Hematopoietic multipotent progenitor cell (in vitro differentiated cells): ENCODE measurements at regions not wholly inside any gene's neighbourhood (a gene's known extent, or its start where the extent isn't known, plus 50 kb on each side); places are given as distances from the start of the nearest gene placed in this dataset.

Experiments used
- DNase-seq, 3 donors: peaks; one replicate each; pipeline ENCODE4 v3.0.0-alpha.2; 2011 to 2015; ENCODE audit warnings: low read depth in 2 of 3, low spot score in 2 of 3

DNA sequence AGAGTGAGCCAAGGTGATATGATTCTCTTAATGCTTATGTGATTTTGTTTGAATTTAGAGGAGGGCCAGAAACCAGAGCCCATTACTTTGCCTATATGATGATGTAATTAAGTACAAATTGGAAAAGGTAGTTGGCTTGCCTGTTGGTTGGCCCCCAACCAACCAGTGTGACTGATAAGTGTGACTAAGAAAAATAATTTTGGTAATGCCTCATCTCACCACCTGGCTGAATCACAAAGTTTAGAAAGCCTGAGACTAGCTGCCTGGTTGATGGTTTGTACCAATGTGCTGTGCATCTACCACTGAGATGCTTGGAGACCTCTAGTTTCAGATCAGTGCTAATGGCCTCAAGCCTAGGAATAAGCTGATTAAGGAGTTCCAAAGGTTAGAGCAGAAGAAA is 338.7 kb downstream of the CDH2 start:
- DNase-seq = no peak

DNA sequence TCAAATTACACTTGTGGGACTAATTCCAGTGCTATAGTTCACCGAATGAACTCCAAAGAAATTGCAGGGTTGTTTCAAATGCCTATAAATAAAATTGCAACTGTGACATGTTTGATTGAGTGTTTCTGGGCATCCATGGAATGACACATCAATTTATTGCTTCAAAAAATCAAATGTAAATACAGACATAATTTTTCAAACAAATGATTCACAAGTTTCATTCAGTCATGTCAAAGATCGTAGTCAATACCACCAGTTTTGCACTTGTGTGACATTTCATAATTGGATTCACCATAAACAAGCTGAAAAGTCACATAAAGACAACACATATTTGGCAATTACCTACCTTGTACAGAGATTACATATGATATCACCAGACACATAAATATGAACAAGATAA is 350.8 kb downstream of the CDH2 start:
- DNase-seq = no peak

DNA sequence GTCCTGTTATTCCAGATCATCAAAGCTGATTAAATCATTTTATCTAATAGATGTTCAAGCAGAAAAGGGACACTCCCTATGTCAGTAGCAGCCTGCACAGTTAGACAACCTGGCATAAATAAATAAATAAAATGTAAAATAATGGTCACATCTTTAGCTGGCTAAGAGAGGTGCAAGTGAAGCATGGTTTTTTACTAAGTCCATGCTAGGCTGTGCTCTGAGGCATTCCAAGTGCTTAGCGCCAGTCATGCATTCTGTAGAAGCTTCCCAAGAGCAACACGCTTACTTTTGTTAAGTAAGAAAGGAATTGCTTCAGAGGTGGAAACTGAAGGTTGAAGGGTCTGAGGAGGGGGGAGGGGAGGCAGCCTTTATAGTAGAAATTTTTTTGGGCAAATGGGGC is 351.2 kb downstream of the CDH2 start:
- no peak for DNase-seq

DNA sequence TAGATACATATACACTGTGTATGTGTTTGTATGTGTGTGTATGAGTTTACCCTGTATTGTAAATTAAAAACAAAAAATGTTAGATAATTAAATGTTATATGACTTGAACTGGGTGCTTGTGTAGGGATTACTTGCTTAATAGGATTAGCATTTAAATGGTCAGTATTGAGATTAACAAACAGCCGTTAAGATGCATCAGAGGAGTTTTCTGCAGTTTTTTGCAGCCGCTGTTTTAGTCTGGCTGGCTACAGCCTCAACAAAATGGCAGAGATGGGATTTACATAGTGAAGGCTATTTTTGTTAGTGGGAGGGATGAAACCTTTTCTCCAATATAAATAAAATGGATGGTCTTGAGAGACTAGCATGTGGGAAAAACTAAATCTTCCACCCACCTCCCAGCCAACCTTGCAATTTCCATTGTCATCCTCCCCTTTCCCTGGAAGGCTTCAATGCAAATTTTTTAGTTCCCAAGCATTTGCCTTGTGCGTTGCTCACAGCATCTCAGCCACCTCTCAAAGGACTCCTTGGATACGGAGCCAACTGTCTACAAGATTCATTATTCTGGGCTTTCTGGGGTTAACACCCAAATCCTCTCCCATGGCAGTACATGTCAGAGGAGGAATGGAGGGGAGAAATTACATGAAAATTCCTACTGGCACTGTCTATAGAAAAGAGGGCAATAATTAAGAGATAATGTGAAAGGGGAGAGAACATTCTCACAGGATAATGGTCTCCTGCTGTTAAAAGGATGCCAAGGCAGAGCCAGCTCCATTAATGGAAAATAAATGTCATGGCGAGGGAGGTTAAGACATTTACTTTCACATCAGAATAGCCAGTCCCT is 351.9 kb downstream of the CDH2 start:
- no peak for DNase-seq

DNA sequence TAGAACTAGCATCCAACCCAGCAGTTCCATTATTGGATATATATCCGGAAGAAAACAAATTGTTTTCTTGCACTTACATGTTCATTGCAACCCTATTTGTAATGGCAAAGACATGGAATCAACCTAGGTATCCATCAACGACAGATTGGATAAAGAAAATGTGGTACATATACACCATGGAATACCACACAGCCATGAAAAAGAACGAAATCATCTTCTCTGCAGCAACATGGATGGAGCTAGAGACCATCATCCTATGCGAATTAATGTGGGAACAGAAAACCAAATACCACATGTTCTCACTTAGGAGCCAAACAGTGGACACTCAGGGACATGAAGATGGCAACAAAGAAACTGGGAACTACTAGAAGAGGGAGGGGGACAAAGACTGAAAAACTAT is 352.7 kb downstream of the CDH2 start:
- no peak for DNase-seq

DNA sequence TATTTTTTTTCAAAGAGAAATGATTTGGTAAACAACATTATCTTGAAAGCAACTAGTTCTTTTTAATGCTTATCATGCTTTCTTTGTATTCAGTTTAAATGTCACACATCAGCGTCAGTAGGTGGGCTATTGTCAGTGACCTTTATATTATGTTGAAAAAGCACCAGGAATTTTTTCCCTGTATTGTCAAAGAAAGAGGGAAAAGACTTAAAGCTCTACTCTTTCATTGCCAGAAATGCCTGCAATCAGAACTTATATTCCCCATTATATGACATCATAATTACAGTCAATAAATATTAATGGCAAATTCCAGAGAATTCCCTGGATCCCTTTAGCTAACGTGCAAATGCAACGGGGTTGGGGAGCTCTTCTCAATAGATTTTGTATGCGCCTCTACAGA is 353.9 kb downstream of the CDH2 start:
- no peak for DNase-seq

DNA sequence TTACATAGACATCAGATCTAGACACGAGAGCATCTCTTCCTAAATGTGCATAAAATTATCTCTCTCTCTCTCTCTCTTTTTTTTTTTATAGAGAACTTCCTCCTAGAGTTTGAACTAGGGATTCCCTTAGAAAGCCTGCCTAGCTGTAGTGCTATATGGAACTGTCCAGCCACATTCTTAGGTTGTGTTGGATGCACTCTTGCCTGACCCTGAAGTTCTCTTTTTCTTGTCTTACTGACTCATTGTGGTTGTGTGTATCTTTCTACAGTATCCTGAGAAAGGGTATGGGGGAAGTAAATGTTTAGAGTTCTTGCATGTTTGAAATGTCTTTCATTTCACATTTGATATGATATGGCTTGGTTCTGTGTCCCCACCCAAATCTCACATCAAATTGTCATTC is 368.2 kb downstream of the CDH2 start:
- DNase-seq = peak in 1 of 3 donors; percentile 0

DNA sequence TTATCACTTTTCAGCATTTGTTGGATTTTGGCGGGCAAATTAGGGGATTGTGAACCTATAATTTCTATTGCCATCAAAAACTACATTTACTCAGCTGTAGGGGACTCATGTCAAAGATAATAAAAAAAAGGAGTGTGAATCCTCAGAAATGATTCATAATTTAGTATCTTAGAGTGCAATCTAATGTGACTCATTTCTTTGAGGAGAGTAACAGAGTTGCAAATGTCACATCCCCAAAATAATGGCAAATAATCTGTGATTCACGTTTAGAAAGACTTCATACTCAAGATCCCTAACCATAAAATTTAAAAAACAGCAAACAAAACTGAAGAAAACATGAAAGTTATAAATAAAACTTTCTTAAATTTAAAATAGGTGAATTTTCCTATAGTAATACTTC is 373.0 kb downstream of the CDH2 start:
- no peak for DNase-seq

DNA sequence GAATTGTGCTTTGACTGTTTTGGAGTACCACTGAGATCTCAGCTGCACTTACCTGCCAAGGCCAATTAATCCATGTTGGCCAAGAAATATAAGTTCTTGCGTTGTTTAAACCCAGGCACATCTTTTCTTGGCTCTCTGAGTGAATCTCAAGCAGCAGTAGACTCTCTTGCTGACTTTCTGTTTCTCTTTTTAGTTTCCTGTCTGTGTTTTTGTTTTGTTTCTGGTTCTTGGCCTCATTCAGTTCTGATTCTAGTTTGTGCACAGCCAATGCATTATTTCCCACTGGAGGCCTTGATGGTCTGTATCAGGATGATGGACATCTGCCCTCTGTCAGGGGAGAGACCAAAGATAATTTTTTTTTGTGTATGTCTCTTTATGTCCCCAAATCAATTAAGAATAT is 379.4 kb downstream of the CDH2 start:
- no peak for DNase-seq

DNA sequence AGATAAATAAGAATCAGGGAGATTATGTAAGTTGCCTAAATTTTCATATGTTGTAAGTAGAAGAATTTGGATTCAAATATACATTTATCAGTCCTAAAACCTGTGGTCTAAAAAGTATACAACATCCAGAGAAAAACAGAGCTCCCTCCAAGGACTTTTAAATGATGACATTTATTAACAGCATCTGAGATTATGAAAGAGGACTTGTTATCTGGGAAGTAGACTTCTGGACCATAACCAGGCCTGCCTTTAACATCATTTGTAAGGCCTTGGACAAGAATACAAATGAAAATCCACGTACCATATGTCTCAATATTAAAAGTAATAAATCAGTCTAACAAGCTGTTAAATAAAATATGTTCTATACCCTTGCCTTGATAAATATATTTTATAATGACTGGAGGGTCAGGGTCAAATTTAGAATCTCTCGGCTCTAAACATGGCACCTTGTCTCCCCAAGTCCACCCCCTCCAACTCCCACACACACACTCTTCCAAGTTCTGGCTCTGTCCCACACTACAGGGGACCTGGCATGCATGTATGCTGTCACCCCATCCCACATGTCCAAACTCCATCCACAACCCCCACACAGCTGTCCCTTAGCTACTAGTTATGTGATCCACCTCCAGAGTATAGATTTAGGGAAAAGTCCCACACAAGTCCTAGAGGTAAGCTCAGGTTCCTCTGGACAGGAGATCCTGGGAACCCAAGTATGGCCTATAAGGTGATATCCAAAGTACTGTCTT is 382.6 kb downstream of the CDH2 start:
- DNase-seq = no peak

DNA sequence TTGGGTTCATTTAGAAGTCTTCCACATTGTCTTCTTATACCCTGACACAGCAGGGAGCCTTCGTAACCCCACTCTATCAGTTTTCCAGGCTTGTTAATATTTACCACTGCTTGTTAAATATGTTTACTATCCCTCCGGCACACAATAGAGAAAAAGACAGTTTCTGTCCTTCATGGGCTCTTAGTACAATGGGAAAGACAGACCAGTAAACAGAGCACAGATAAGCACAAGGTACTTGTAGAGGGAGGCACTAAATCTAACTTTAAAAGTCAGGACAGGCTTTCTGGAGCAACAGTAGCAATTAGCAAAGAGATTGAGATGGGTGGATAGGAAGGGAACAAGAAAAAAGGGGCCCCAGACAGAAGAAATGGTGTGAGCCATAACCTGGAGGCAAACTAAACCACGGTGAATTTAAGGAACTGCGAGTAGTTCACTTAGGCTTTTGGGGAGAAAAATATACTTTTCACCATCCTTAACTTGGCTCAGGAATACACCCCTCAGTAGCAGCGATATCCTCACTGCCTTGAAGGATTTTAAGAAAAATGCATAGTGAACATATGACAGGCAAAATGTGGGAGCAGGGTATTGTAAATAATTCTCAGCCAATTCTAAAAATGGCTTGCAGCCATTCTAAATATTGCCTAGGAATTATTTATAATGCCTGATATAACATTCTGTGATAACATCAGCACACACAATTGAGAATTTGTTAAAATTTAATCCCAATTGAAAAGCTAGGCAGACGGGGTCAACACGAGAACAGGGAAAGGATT is 383.7 kb downstream of the CDH2 start:
- no peak for DNase-seq

DNA sequence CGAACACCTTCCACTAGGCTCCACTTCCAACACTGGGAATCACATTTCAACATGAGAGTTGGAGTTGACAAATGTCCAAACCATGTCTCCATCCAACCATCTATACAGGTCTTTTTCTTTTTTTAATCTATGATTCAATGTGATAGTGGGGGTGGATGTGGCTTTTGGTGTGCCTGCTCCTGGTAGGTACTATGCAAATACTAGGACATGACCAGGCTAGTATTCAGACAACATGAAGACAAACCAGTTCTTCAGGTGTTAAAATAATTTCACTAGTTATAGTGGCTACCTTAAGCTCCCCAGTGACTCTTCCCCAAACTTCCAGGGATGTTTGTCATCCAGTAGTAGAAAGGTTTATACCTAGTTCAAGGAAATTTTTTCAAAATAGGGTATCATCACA is 387.5 kb downstream of the CDH2 start:
- DNase-seq = no peak

DNA sequence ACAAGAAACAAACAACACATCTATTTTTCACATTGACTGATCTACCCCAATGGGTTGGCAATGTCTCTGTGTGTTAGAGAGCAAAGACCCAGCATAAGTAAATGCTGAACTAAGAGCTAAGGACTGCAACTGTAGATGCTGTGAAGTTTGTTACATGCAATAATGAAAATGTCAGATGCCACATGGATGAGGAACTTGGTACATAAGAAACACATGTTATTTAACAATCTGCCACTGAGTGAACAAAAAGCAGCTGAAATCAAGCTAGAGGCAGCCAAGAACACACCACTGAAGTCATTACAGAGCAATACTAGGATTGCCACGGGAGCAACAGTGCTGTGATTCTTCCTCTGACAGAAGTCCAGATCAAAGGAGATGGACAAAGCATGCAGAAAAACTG is 389.4 kb downstream of the CDH2 start:
- no peak for DNase-seq

DNA sequence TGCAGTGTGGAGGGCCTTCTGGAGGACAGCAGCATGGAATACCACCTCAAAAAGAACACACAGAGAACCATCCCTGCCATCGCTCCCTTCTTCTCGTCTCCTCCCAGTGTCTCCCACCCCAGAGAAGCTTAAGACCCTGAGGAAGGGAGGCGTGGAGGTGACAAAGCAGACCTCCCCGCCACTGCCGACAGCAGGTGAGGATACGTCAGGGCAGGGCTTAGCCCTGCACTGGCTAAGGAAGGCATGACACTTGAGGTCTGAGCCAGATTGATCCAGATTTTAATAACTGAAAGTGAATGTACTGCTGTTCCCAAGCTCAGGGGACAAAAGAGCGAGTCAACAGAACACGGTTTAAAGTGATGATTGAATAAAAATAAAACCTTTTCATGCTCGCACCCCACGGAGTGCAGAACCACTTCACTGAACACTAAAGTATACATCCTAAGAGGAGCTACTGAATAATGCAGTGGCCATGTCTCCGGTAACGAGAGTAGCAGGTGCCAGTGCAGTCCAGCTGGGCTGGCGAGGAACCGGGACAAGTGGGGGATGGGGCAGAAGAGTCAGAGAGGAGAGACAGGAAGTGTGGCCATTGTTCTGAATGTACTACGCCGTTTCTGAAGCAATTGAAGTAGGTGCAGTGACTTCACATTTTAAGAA is 391.0 kb downstream of the CDH2 start:
- DNase-seq = no peak

DNA sequence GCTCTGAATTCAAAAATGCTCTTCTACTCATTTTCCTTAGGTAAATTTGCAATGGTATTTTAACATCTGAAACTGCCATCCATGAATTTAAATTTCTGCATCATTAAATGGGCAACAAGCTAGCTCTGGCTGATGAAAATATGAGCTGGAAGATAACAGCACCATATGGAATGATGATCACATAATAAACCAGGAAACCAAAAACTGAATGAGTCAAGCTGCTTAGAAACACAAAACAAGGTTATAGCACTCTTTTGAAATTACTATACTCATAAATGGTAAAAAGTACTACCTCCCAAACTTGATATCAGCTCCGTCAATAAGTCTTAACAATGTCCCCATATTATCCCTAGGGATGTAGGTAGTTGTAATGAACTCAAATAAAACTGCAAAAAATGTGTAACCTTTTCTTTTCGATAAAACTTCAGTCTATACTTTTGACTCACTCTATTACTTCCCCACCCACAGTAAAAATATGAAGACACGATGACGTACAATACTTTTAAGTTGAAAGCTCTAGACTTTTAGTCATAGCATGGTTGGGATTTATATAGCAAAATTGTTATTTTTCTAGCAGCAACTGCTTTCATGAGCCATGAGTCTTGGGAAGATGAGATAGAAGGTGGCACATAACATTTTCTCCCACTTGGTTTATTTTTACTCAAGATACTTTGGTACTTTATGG is 396.7 kb downstream of the CDH2 start:
- no peak for DNase-seq

DNA sequence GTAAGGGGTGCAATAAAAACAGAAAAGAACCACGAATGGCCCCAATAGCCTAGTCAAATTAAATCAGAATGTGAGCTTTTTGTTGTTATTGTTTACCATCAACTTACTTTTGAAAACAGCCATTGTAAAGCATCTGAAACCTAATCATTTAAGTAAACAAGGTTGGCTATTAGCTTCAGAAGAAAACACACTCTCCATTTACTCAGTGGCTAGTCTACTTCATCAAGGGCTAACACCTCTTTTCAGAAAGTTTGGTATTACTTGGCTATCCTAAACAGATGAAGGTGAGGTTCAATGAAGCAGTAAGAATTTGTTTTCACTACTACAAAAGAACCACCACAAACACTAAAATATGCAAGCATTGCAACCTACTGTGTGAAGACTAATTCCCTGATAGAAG is 398.0 kb downstream of the CDH2 start:
- DNase-seq = no peak

DNA sequence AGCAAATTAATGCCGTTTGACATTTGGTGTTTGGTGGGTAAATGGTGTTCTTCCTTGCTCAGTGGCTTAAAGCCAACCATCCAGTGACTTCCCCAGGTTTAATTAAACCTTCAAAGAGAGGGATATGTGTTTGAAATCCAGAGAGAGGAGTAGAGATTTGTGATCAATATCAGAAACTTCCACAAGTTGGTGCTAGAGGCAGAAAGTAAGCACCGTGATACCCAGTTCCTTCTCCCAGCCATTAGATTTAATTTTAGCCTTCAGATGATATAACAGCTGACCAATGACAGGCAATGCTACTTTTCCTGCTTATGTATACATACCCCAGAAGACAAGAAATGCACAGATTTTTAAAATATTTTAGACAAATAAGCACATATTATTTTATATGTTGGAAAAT is 398.5 kb downstream of the CDH2 start:
- DNase-seq = no peak

DNA sequence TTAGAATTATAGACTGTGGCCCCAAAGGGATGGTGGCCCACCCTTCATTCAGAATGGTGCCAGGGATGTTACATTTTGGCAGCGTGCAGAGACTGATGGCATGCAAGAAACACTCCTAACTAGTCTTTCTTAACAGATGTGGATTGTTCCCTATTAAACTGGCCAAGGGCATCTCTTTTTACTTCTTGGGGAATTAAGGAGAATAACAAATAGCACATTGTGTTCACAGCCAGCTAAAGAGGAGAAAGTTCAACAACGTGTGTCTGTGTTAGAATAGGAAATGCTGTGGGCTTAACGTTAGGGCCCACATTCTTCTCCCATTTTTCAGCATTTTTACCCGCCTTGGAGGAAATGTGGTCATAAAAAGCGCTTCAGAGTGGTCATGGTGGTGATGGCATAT is 404.8 kb downstream of the CDH2 start:
- no peak for DNase-seq

DNA sequence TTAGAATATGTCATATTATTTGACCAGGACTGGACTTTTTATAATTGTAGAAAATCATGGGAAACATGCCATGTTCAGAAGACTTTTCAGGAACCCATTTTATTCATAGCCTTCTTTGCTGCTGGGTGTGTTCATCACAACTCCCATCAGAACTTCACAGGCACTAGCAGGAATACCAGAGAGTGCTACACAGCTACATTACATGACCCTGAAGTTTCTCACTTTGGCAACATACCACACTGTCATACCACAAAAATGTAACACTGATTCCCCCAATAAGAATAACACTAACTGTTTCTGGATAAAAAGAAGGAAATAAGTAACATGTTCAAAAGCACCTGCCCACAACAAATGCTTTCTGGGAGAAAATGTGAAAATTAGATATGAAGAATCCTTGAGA is 405.4 kb downstream of the CDH2 start:
- DNase-seq = no peak

DNA sequence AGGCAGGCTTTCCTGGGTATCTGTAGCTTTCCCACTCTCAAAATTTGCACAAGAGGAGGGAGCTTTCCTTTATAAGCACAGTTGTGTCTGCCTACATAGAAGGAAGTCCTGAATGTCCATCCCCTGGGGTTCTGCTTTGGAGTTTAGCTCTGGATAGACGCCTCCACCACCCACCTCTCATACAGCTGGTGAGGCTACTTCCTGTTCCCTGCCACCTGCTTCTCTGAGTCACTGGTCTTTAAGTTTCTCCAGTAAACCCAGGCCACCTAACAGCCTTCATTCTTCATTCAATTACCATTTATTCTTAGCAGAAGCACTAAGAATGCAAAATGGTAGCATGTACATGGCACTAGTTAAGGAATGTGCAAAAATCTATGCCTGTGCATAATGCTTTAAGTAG is 407.8 kb downstream of the CDH2 start:
- DNase-seq = no peak

DNA sequence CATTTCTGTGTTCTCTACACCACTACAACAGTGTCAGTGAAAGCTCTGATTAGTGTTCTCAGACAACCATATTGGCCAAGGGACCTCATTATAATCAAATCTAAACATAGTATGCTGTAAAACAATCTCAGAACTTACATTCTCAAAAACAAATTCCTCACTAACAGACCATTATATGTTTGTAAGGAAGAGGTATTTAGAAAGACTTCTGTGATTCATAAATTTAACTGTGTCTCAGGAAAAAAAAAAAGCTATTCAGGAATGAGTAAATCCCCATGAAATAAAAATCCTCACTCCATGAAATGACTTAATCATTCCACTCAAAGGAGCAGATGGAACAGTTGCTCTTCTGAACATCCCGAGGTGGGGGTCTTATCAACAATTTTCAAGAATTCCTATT is 413.0 kb downstream of the CDH2 start:
- DNase-seq = no peak
